ENCODE measurements at regions not wholly inside any gene's neighbourhood (a gene's known extent, or its start where the extent isn't known, plus 50 kb on each side); places are given as distances from the start of the nearest gene placed in this dataset.

DNA sequence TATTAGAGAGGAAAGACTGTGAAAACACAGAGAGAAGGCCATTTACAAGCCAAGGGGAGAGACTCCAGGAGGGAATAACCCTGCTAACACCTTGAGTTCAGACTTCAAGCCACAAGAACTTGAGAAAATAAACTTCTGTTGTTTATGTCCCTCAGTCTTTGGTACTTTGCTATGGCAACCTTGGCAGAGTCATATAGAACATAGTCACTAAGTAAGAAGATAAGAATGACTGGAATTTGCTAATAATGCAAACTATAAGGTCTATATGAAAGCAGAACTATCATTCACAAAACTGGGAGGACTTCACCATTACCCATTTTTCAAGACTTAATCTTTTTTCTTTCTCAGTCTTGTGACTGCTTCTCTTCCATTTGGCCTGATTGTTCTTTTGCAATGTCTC is 767.3 kb upstream of the ADAMTS5 start:
- Histone ChIP-seq H3K36me3 (no peaks in the 10 kb centered on the region), H3K9me3 (no peaks in the 10 kb centered on the region), H3K4me3 (no peak overlapping the region), H3K27ac (no peak overlapping the region), H3K27me3 (no peaks in the 10 kb centered on the region), H3K4me1 (no peaks in the 10 kb centered on the region)
- no peak for DNase-seq
- intact Hi-C loops (cut with DNase I): no loop called here
- TF ChIP-seq POLR2A (IDR thresholded peaks at IDR 0.05) (no peak), CTCF (IDR thresholded peaks at IDR 0.05) (no peak)

DNA sequence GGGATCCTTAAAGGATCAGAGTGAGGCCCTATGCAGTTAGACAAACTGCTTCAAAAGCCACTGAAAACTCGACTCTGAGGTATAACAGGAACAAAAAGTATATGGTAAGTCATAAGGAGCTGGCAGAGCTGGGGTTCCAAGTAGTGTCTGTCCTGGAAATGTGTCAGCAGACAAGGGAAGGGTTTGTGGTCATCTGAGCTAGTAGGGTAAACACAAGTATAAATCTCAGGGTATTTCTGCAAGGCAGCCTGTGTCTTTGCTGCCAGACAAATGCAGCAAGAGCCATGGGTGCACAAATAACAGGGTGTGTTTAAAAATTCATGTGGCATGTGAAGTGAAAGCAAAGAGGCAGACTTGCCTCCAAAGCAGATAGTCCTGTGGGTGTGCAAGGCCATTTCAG is 759.0 kb upstream of the ADAMTS5 start:
- Histone ChIP-seq H3K4me1 (no peaks in the 10 kb centered on the region), H3K9me3 (no peaks in the 10 kb centered on the region), H3K27ac (no peak overlapping the region), H3K27me3 (no peaks in the 10 kb centered on the region), H3K36me3 (no peaks in the 10 kb centered on the region), H3K4me3 (no peak overlapping the region)
- WGBS, 2 donors: 18 to 43% methylated on average over 1 of the region's 1 CpG
- no peak for DNase-seq
- intact Hi-C loops (cut with DNase I): no loop called here
- TF ChIP-seq CTCF (IDR thresholded peaks at IDR 0.05): no peak
- no peak for TF ChIP-seq POLR2A (IDR thresholded peaks at IDR 0.05)

GRCh38 chr21:27722095-27722494 is 755.2 kb upstream of the ADAMTS5 start:
- no peaks in the 10 kb centered on the region for H3K27me3 ChIP-seq
- H3K4me1 ChIP-seq: no peaks in the 10 kb centered on the region
- intact Hi-C loops (cut with DNase I): no loop called here
- H3K4me3 ChIP-seq: no peak overlapping the region
- no peak overlapping the region for H3K27ac ChIP-seq
- H3K36me3 ChIP-seq: no peaks in the 10 kb centered on the region
- TF ChIP-seq POLR2A (IDR thresholded peaks at IDR 0.05) (no peak), CTCF (IDR thresholded peaks at IDR 0.05) (no peak)
- H3K9me3 ChIP-seq: no peaks in the 10 kb centered on the region
- no peak for DNase-seq

GRCh38 chr21:27721675-27722074 is 754.8 kb upstream of the ADAMTS5 start:
- no peak overlapping the region for H3K27ac ChIP-seq
- intact Hi-C loops (cut with DNase I): no loop called here
- H3K27me3 ChIP-seq: no peaks in the 10 kb centered on the region
- H3K36me3 ChIP-seq: no peaks in the 10 kb centered on the region
- no peaks in the 10 kb centered on the region for H3K9me3 ChIP-seq
- TF ChIP-seq POLR2A (IDR thresholded peaks at IDR 0.05): no peak
- no peak for TF ChIP-seq CTCF (IDR thresholded peaks at IDR 0.05)
- H3K4me1 ChIP-seq: no peaks in the 10 kb centered on the region
- WGBS, 2 donors: 48 to 53% methylated on average over 2 of the region's 2 CpGs
- no peak overlapping the region for H3K4me3 ChIP-seq
- no peak for DNase-seq

DNA sequence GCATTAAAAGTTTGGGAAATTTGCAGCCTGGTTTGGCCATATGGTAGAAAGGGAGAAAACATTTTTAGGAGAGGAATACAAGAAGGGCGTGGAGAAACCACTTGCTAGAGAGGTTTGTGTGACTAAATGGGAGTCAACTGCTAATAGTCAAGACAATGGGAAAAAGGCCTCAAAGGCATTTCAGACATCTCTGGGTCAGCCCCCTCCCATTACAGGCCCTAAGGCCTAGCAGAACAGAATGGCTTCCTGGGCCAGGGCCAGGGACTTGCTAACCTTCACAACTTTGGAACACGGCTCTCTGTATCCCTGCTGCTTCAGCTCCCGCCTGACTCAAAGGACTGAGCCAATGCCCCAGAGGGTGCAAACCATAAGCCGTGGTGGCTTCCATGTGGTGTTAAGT is 752.3 kb upstream of the ADAMTS5 start:
- no peaks in the 10 kb centered on the region for H3K9me3 ChIP-seq
- H3K27me3 ChIP-seq: no peaks in the 10 kb centered on the region
- 61 to 90% methylated on average over 1 to 4 of the region's 4 CpGs for WGBS, 2 donors
- H3K36me3 ChIP-seq: no peaks in the 10 kb centered on the region
- DNase-seq: no peak
- H3K27ac ChIP-seq: no peak overlapping the region
- TF ChIP-seq POLR2A (IDR thresholded peaks at IDR 0.05): no peak
- TF ChIP-seq CTCF (IDR thresholded peaks at IDR 0.05): no peak
- no peaks in the 10 kb centered on the region for H3K4me1 ChIP-seq
- H3K4me3 ChIP-seq: no peak overlapping the region
- intact Hi-C loops (cut with DNase I): loop anchor here (10.0 kb wide), 1 partner anchor 1026 kb away; no protein-coding TSS in a partner anchor
